ENCODE measurements at regions not wholly inside any gene's neighbourhood (a gene's known extent, or its start where the extent isn't known, plus 50 kb on each side); places are given as distances from the start of the nearest gene placed in this dataset.

DNA sequence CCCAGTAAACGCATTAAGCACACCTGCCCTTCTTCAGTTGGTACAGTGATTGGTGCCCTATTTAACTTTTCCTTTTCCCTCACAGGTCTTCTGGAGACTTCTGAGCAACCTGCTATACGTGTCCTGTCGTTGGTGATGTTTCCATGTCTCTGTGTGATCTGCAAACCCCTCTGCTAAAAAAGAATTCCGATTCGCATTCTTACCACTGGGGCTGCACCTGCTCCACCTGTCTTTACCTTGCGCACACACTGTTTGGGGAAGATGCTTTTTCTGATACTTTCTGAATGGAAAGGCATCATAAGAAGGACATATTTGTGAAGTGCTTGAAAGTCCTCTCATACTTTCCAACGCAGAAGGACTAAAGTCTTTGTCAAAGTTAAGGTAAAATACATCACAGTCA lies 323.9 kb upstream of the SOX11 start:
- Histone ChIP-seq H3K4me1 (ENCODE audit: control insufficient read depth, insufficient read depth, low read length) (peaks cover 18% of the 10 kb centered on the region), H3K4me3 (ENCODE audit: low read depth, low read length) (no peak overlapping the region), H3K36me3 (ENCODE audit: control insufficient read depth, insufficient read depth, low read length) (no peaks in the 10 kb centered on the region), H3K9ac (ENCODE audit: low read length) (no peak overlapping the region), H3K27me3 (ENCODE audit: control insufficient read depth, insufficient read depth, low read length) (no peaks in the 10 kb centered on the region), H3K9me3 (ENCODE audit: control insufficient read depth, insufficient read depth, low read depth, low read length) (no peaks in the 10 kb centered on the region), H3K27ac (ENCODE audit: low read depth, low read length) (no peak overlapping the region)

DNA sequence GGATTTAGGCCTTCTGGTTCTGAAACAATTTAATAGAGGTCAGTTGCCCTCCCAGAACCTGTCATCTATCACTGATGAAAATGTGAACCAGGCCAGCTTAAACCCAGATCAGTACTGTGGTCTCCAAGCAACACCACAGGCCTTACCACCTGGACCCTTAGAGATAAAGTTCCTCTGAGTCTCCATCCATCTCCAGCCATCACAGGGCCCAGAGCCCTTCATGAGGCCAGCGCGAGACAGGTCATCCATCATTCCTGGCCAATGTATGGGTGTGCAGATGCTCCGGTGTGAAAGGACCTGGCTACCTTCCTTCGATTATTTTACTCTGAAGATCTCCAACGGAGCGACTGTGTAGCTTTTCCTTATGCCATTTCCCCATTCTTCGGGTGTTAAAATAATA lies 322.7 kb upstream of the SOX11 start:
- H3K9ac ChIP-seq (ENCODE audit: low read length), result no peak overlapping the region
- H3K36me3 ChIP-seq (ENCODE audit: control insufficient read depth, insufficient read depth, low read length), result no peaks in the 10 kb centered on the region
- H3K9me3 ChIP-seq (ENCODE audit: control insufficient read depth, insufficient read depth, low read depth, low read length), result no peaks in the 10 kb centered on the region
- peaks cover 29% of the 10 kb centered on the region for H3K4me1 ChIP-seq (ENCODE audit: control insufficient read depth, insufficient read depth, low read length)
- H3K27ac ChIP-seq (ENCODE audit: low read depth, low read length), result no peak overlapping the region
- H3K27me3 ChIP-seq (ENCODE audit: control insufficient read depth, insufficient read depth, low read length), result no peaks in the 10 kb centered on the region
- no peak overlapping the region for H3K4me3 ChIP-seq (ENCODE audit: low read depth, low read length)

DNA sequence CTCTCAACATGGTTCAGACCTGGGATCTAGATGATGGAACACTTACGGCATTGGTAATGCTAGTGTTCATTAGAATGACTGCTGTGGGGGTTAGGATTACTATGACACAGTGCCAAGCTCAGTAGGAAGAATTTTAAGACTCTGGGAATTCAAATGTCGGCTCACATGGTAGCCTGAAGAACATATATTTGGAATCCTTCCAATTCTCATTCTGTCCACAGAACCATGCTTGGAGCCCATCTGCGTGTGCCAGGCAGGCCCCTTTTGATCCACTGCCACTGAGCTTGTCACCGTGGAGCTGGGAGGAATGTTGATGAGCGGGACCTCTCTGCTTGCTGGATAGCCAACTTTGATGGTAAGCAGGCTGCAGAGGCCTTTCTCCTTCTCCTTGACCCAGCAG lies 322.0 kb upstream of the SOX11 start:
- no peak overlapping the region for H3K4me3 ChIP-seq (ENCODE audit: low read depth, low read length)
- no peak overlapping the region for H3K27ac ChIP-seq (ENCODE audit: low read depth, low read length)
- no peaks in the 10 kb centered on the region for H3K36me3 ChIP-seq (ENCODE audit: control insufficient read depth, insufficient read depth, low read length)
- H3K9ac ChIP-seq (ENCODE audit: low read length), result no peak overlapping the region
- H3K27me3 ChIP-seq (ENCODE audit: control insufficient read depth, insufficient read depth, low read length), result no peaks in the 10 kb centered on the region
- H3K4me1 ChIP-seq (ENCODE audit: control insufficient read depth, insufficient read depth, low read length), result peaks cover 34% of the 10 kb centered on the region
- no peaks in the 10 kb centered on the region for H3K9me3 ChIP-seq (ENCODE audit: control insufficient read depth, insufficient read depth, low read depth, low read length)

DNA sequence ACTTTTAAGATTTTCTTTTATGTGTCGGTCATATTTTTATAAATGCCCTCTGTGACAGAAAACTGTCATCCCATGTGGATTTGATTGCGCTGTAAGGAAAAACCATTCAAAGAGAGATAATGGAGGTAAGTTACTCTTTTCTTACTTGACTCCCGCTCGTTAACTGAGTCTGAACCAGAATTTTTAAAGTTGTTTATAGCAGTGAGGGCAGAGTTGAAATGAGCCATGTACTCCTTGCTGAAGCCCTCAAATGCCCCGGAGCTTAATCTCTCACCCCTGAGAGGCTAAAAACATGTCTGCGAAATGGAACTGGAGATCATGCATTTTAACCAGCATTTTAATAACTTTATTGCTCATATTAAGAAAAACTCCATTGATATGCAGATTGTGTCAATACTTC lies 320.0 kb upstream of the SOX11 start:
- H3K4me3 ChIP-seq (ENCODE audit: low read depth, low read length), result no peak overlapping the region
- H3K9ac ChIP-seq (ENCODE audit: low read length), result no peak overlapping the region

DNA sequence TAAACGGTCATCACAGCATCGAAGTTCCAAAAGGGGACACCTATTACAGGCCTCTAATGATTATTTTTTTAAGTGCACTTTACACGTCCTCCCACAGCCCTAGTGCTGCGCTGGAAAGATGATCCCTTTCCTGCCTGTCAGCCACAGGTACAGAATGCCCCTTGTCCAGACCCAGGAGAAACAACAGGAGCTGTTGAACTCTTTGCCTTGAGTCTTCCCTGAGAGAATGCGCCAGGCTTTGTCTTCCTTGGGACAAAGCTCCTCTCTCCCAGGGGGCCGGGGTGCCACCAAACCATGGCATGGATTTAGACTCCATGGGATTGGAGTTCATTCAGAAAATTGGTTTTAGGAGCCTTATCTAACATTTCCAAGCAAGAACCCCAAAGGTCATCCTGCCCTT lies 319.0 kb upstream of the SOX11 start:
- Histone ChIP-seq H3K36me3 (ENCODE audit: control insufficient read depth, insufficient read depth, low read length) (no peaks in the 10 kb centered on the region), H3K9ac (ENCODE audit: low read length) (peak overlapping the region; percentile 36)

More for the DNA sequence above, 320.0 kb upstream of the SOX11 start:
- no peaks in the 10 kb centered on the region for H3K9me3 ChIP-seq (ENCODE audit: control insufficient read depth, insufficient read depth, low read depth, low read length)
- H3K36me3 ChIP-seq (ENCODE audit: control insufficient read depth, insufficient read depth, low read length), result no peaks in the 10 kb centered on the region
- H3K27me3 ChIP-seq (ENCODE audit: control insufficient read depth, insufficient read depth, low read length), result no peaks in the 10 kb centered on the region
- no peak overlapping the region for H3K27ac ChIP-seq (ENCODE audit: low read depth, low read length)
- H3K4me1 ChIP-seq (ENCODE audit: control insufficient read depth, insufficient read depth, low read length), result peaks cover 34% of the 10 kb centered on the region

DNA sequence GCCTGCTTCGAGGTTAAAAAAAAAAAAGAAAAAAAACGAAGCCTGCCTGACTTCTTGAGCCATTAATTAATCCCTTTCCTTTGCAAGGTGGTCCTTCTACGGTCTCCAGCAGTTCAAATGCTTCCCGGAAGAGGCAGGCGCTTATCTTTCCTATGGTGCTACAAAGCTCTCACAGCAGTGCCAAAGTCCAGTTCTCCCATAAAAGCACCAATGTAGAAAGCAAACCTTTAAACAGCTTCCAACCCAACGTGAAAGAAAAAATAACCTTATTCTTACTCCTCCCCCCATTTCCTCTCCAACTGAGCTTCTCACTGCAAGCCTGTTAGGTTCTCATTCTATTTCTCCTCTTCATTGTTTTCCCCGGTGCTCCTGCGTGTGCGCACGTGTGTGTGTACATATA lies 317.4 kb upstream of the SOX11 start:
- no peak overlapping the region for H3K4me3 ChIP-seq (ENCODE audit: low read depth, low read length)
- no peaks in the 10 kb centered on the region for H3K27me3 ChIP-seq (ENCODE audit: control insufficient read depth, insufficient read depth, low read length)
- H3K27ac ChIP-seq (ENCODE audit: low read depth, low read length), result no peak overlapping the region
- no peaks in the 10 kb centered on the region for H3K36me3 ChIP-seq (ENCODE audit: control insufficient read depth, insufficient read depth, low read length)
- H3K4me1 ChIP-seq (ENCODE audit: control insufficient read depth, insufficient read depth, low read length), result peaks cover 30% of the 10 kb centered on the region
- H3K9ac ChIP-seq (ENCODE audit: low read length), result no peak overlapping the region
- H3K9me3 ChIP-seq (ENCODE audit: control insufficient read depth, insufficient read depth, low read depth, low read length), result no peaks in the 10 kb centered on the region

More for the DNA sequence above, 319.0 kb upstream of the SOX11 start:
- Histone ChIP-seq H3K4me1 (ENCODE audit: control insufficient read depth, insufficient read depth, low read length) (peaks cover 33% of the 10 kb centered on the region), H3K27me3 (ENCODE audit: control insufficient read depth, insufficient read depth, low read length) (no peaks in the 10 kb centered on the region), H3K9me3 (ENCODE audit: control insufficient read depth, insufficient read depth, low read depth, low read length) (no peaks in the 10 kb centered on the region), H3K4me3 (ENCODE audit: low read depth, low read length) (peak overlapping the region; percentile 48), H3K27ac (ENCODE audit: low read depth, low read length) (peak overlapping the region; percentile 57; the same call in 1 of the 2 replicates)

DNA sequence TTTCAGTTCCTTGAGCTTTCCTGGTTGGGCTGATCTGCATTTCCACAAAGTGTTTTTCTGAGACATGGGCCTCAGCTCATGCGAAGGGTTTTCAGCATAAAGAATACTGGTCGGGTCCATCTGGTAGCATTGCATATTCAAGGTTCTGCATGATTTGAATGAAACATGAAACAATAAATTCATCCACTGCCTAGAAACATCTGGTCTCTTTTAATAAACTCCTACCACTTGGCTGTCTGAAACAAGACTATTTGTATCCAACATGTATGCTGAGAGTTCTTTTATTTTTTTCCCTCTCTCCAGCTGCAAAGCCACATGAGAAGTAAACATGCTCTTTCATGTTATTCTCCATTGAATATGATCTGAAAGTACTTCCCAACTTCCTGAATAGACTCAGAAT lies 314.9 kb upstream of the SOX11 start:
- H3K36me3 ChIP-seq (ENCODE audit: control insufficient read depth, insufficient read depth, low read length), result no peaks in the 10 kb centered on the region
- no peaks in the 10 kb centered on the region for H3K9me3 ChIP-seq (ENCODE audit: control insufficient read depth, insufficient read depth, low read depth, low read length)
- H3K4me3 ChIP-seq (ENCODE audit: low read depth, low read length), result no peak overlapping the region

DNA sequence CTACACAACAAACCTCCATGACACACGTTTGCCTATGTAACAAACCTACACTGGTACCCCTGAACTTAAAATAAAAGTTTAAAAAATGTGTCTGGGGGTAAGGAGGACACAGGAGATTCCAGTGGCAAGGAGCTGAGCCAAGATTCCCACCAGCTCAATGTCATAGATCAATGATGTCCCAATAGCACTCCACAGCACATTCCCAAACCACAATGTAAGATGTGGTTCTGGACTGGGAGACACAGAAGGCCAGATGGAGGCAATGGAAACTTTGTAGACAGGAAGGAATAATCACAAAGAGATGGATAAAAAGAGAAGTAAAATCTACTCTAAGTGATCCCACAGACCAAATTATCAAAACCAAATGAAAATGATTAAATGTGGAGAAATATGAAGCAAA lies 312.4 kb upstream of the SOX11 start:
- H3K9ac ChIP-seq (ENCODE audit: low read length), result no peak overlapping the region
- no peaks in the 10 kb centered on the region for H3K9me3 ChIP-seq (ENCODE audit: control insufficient read depth, insufficient read depth, low read depth, low read length)
- H3K4me3 ChIP-seq (ENCODE audit: low read depth, low read length), result no peak overlapping the region
- H3K27me3 ChIP-seq (ENCODE audit: control insufficient read depth, insufficient read depth, low read length), result no peaks in the 10 kb centered on the region
- H3K27ac ChIP-seq (ENCODE audit: low read depth, low read length), result no peak overlapping the region
- no peaks in the 10 kb centered on the region for H3K36me3 ChIP-seq (ENCODE audit: control insufficient read depth, insufficient read depth, low read length)
- H3K4me1 ChIP-seq (ENCODE audit: control insufficient read depth, insufficient read depth, low read length), result peaks cover 2% of the 10 kb centered on the region; the same call in 1 of the 2 replicates

More for the DNA sequence above, 314.9 kb upstream of the SOX11 start:
- H3K9ac ChIP-seq (ENCODE audit: low read length), result no peak overlapping the region
- H3K27me3 ChIP-seq (ENCODE audit: control insufficient read depth, insufficient read depth, low read length), result no peaks in the 10 kb centered on the region
- peaks cover 25% of the 10 kb centered on the region for H3K4me1 ChIP-seq (ENCODE audit: control insufficient read depth, insufficient read depth, low read length)
- H3K27ac ChIP-seq (ENCODE audit: low read depth, low read length), result no peak overlapping the region

DNA sequence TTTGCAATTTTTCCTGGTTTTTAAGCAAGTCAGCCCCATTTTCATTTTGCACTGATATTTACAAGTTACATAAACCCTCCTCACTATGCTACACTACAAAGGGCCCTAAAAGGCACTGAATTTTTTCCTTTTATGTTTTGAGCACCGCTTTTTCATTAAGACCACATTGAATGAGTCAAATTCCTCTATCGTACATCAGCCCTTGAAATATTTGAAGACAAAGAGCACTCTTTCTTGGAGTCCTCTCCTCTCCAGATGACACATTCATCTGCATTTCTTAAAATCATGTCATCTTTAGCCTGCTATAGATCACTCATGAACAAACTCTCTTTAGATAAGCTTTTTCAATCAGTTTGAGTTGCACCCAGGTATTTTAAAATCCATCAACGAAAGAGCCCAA lies 306.6 kb upstream of the SOX11 start:
- Histone ChIP-seq H3K4me3 (ENCODE audit: low read depth, low read length) (no peak overlapping the region), H3K27ac (ENCODE audit: low read depth, low read length) (no peak overlapping the region), H3K27me3 (ENCODE audit: control insufficient read depth, insufficient read depth, low read length) (no peaks in the 10 kb centered on the region), H3K4me1 (ENCODE audit: control insufficient read depth, insufficient read depth, low read length) (no peaks in the 10 kb centered on the region), H3K9me3 (ENCODE audit: control insufficient read depth, insufficient read depth, low read depth, low read length) (no peaks in the 10 kb centered on the region), H3K36me3 (ENCODE audit: control insufficient read depth, insufficient read depth, low read length) (no peaks in the 10 kb centered on the region), H3K9ac (ENCODE audit: low read length) (no peak overlapping the region)

DNA sequence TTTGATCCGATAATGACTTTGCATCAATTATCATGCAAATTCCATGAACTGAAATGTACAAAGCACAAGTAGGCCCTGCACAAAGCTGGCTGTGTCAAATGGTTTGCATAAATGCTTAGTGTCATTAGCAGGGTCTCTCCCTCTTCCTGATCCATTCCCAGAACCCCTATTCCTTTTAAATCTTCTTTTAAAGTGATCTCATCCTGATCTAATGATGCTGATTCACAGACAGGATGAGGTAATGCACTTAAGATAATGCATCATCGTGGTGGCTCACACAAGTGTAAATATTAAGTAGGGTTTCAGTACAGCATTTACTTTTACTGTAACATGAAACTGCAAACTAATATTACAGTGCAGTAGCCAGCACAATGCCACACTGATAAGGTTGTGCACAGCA lies 304.8 kb upstream of the SOX11 start:
- no peaks in the 10 kb centered on the region for H3K4me1 ChIP-seq (ENCODE audit: control insufficient read depth, insufficient read depth, low read length)
- H3K9ac ChIP-seq (ENCODE audit: low read length), result no peak overlapping the region
- no peaks in the 10 kb centered on the region for H3K36me3 ChIP-seq (ENCODE audit: control insufficient read depth, insufficient read depth, low read length)
- no peak overlapping the region for H3K27ac ChIP-seq (ENCODE audit: low read depth, low read length)
- no peaks in the 10 kb centered on the region for H3K9me3 ChIP-seq (ENCODE audit: control insufficient read depth, insufficient read depth, low read depth, low read length)
- no peaks in the 10 kb centered on the region for H3K27me3 ChIP-seq (ENCODE audit: control insufficient read depth, insufficient read depth, low read length)
- H3K4me3 ChIP-seq (ENCODE audit: low read depth, low read length), result no peak overlapping the region

DNA sequence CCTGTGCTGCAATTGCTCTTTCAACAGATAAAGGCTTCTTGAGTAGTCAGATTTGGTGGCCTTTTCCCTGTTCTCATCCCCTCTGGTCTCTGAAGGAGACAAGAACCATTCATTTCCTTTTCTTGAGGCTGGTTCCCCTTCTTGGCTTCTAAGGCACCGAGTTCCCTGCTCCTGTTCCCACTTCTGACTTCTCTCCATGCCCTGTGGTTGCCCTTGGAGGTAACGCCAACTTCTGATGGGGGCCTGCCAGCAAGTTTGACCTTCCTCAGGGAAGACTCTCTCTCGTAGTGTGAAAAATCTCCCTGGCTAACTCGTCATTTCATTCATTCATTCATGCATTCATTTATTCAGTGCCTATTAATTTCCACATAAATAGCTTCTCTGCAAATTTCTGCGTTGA lies 302.4 kb upstream of the SOX11 start:
- Histone ChIP-seq H3K36me3 (ENCODE audit: control insufficient read depth, insufficient read depth, low read length) (no peaks in the 10 kb centered on the region), H3K27me3 (ENCODE audit: control insufficient read depth, insufficient read depth, low read length) (no peaks in the 10 kb centered on the region), H3K27ac (ENCODE audit: low read depth, low read length) (no peak overlapping the region), H3K9me3 (ENCODE audit: control insufficient read depth, insufficient read depth, low read depth, low read length) (no peaks in the 10 kb centered on the region), H3K4me3 (ENCODE audit: low read depth, low read length) (no peak overlapping the region), H3K4me1 (ENCODE audit: control insufficient read depth, insufficient read depth, low read length) (no peaks in the 10 kb centered on the region), H3K9ac (ENCODE audit: low read length) (no peak overlapping the region)

DNA sequence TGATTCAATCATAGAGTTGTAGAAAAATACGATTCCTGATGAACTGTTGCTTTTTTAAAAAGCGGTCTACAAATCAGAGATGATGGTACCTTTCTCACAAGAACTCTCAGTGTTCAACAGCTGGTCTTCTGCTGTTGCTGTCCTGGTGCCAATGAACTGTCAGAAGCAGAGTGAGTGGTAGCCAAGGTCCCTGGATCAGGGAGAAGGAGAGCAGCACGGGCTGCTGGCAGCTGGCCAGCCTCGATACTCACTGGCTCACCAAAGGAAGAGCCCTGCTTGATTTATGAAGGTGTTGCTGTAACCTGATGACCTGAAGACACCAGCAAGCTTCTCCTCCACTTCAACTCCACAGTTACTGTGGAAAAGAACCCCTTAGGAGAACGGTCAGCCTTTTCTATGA lies 300.8 kb upstream of the SOX11 start:
- no peaks in the 10 kb centered on the region for H3K9me3 ChIP-seq (ENCODE audit: control insufficient read depth, insufficient read depth, low read depth, low read length)
- H3K9ac ChIP-seq (ENCODE audit: low read length), result no peak overlapping the region
- no peak overlapping the region for H3K27ac ChIP-seq (ENCODE audit: low read depth, low read length)
- no peaks in the 10 kb centered on the region for H3K27me3 ChIP-seq (ENCODE audit: control insufficient read depth, insufficient read depth, low read length)
- H3K4me3 ChIP-seq (ENCODE audit: low read depth, low read length), result no peak overlapping the region
- no peaks in the 10 kb centered on the region for H3K4me1 ChIP-seq (ENCODE audit: control insufficient read depth, insufficient read depth, low read length)
- no peaks in the 10 kb centered on the region for H3K36me3 ChIP-seq (ENCODE audit: control insufficient read depth, insufficient read depth, low read length)

Measured in HUES6 (cell line).